ENCODE measurements at regions not wholly inside any gene's neighbourhood (a gene's known extent, or its start where the extent isn't known, plus 50 kb on each side); places are given as distances from the start of the nearest gene placed in this dataset.
A peak's percentile ranks its signal among the peaks of the same experiment; 100 is the strongest.

GRCh38 chr2:59182249-59182648 lies 941.1 kb upstream of the FANCL start:
- WGBS, 3 donors, result 31 to 45% (median 38%) methylated on average over 3 of the region's 3 CpGs
- Histone ChIP-seq H3K9me3 (no peaks in the 10 kb centered on the region), H3K36me3 (no peaks in the 10 kb centered on the region), H3K27me3 (no peaks in the 10 kb centered on the region), H3K27ac (peak overlapping the region in 1 of 2 donors; percentile 18), H3K4me1 (ENCODE audit: insufficient read depth) (peaks cover 16% of the 10 kb centered on the region), H3K4me3 (no peak overlapping the region)
- no peak for TF ChIP-seq CTCF (IDR thresholded peaks at IDR 0.05)
- no peak for TF ChIP-seq EP300 (IDR thresholded peaks at IDR 0.05)
- no peak for TF ChIP-seq POLR2A (IDR thresholded peaks at IDR 0.05)
- peak in 1 of 5 donors; percentile 15 for DNase-seq
- intact Hi-C loops (cut with DNase I), result no loop called here

GRCh38 chr2:59181347-59181746 lies 940.2 kb upstream of the FANCL start:
- Histone ChIP-seq H3K4me1 (ENCODE audit: insufficient read depth) (peaks cover 16% of the 10 kb centered on the region), H3K27ac (no peak overlapping the region), H3K9me3 (no peaks in the 10 kb centered on the region), H3K27me3 (no peaks in the 10 kb centered on the region), H3K36me3 (no peaks in the 10 kb centered on the region), H3K4me3 (no peak overlapping the region)
- intact Hi-C loops (cut with DNase I), result no loop called here
- WGBS, 3 donors, result 27 to 32% (median 30%) methylated on average over 2 of the region's 2 CpGs
- no peak for DNase-seq
- TF ChIP-seq CTCF (IDR thresholded peaks at IDR 0.05), result no peak
- TF ChIP-seq POLR2A (IDR thresholded peaks at IDR 0.05), result no peak
- no peak for TF ChIP-seq EP300 (IDR thresholded peaks at IDR 0.05)

- TF ChIP-seq POLR2A (IDR thresholded peaks at IDR 0.05), result no peak
- no peak for TF ChIP-seq EP300 (IDR thresholded peaks at IDR 0.05)
- TF ChIP-seq CTCF (IDR thresholded peaks at IDR 0.05), result no peak
- H3K36me3 ChIP-seq, result no peaks in the 10 kb centered on the region
- peaks cover 14% of the 10 kb centered on the region for H3K4me1 ChIP-seq (ENCODE audit: insufficient read depth)
- no peaks in the 10 kb centered on the region for H3K9me3 ChIP-seq
- no peaks in the 10 kb centered on the region for H3K27me3 ChIP-seq
- H3K27ac ChIP-seq, result peak overlapping the region in 1 of 2 donors; percentile 19
- intact Hi-C loops (cut with DNase I), result no loop called here
- DNase-seq, result no peak
- H3K4me3 ChIP-seq, result no peak overlapping the region
- 26 to 28% (median 28%) methylated on average over 2 of the region's 2 CpGs for WGBS, 3 donors
Measured at GRCh38 chr2:59180621-59181020, 939.5 kb upstream of the FANCL start.

GRCh38 chr2:59180111-59180510 lies 939.0 kb upstream of the FANCL start:
- no peaks in the 10 kb centered on the region for H3K9me3 ChIP-seq
- H3K4me3 ChIP-seq, result no peak overlapping the region
- intact Hi-C loops (cut with DNase I), result no loop called here
- H3K36me3 ChIP-seq, result no peaks in the 10 kb centered on the region
- H3K27ac ChIP-seq, result peak overlapping the region in 1 of 2 donors; percentile 19
- no peak for TF ChIP-seq CTCF (IDR thresholded peaks at IDR 0.05)
- TF ChIP-seq POLR2A (IDR thresholded peaks at IDR 0.05), result no peak
- TF ChIP-seq EP300 (IDR thresholded peaks at IDR 0.05), result no peak
- WGBS, 3 donors, result 21 to 43% (median 31%) methylated on average over 6 of the region's 6 CpGs
- no peaks in the 10 kb centered on the region for H3K27me3 ChIP-seq
- peaks cover 14% of the 10 kb centered on the region for H3K4me1 ChIP-seq (ENCODE audit: insufficient read depth)
- peak; percentile 28 to 60 (median 54) for DNase-seq
